CD14-positive monocyte (primary cell): ENCODE measurements at regions not wholly inside any gene's neighbourhood (a gene's known extent, or its start where the extent isn't known, plus 50 kb on each side); places are given as distances from the start of the nearest gene placed in this dataset.

Experiments
- DNase-seq, 3 donors: peaks; one replicate each; pipeline ENCODE4 v3.0.0-alpha.2; 2011 to 2022
- H2AFZ ChIP-seq: 2 replicates; pipeline ENCODE4 v1.6.0; 2012; ENCODE audit warnings: mild to moderate bottlenecking, low read depth, low read length, inconsistent platforms; ENCODE audit not compliant: insufficient read depth, poor library complexity, severe bottlenecking
- H3K27ac ChIP-seq, 2 donors: 1 replicate in 1 of 2; 2 replicates in 1 of 2; pipeline ENCODE4 v1.5.1; 2012 to 2013; ENCODE audit warnings: low read length in 2 of 2, control low read depth in 1 of 2, inconsistent platforms in 1 of 2, low read depth in 1 of 2, mild to moderate bottlenecking in 1 of 2
- H3K27me3 ChIP-seq, 2 donors: one replicate each; pipeline versions ENCODE4 v1.6.0 to v1.6.1; 2011 to 2013; ENCODE audit warnings: low read length in 2 of 2; ENCODE audit not compliant: control insufficient read depth in 2 of 2, insufficient read depth in 2 of 2
- H3K36me3 ChIP-seq, 2 donors: replicated peaks in 1 of 2; 1 replicate in 1 of 2; 2 replicates in 1 of 2; pipeline versions ENCODE4 v1.5.1 to v1.6.1; 2012 to 2013; ENCODE audit warnings: low read length in 2 of 2, control low read depth in 1 of 2, inconsistent platforms in 1 of 2, mild to moderate bottlenecking in 1 of 2; ENCODE audit not compliant: insufficient read depth in 2 of 2, control insufficient read depth in 1 of 2
- H3K4me1 ChIP-seq, 2 donors: 1 replicate in 1 of 2; 2 replicates in 1 of 2; pipeline versions ENCODE4 v1.5.1 to v1.6.1; 2012 to 2013; ENCODE audit warnings: low read length in 2 of 2, control low read depth in 1 of 2, inconsistent platforms in 1 of 2, mild to moderate bottlenecking in 1 of 2, moderate library complexity in 1 of 2; ENCODE audit not compliant: insufficient read depth in 2 of 2, control insufficient read depth in 1 of 2
- H3K4me2 ChIP-seq: replicated peaks from 2 replicates; pipeline ENCODE3; 2012; ENCODE audit warnings: low read length, moderate library complexity, mild to moderate bottlenecking; ENCODE audit not compliant: poor library complexity, severe bottlenecking; ENCODE audit errors: extremely low read depth
- H3K4me3 ChIP-seq, 3 experiments: fragments of 200-600 bp in 1 of 3; sonication (generic) in 1 of 3; replicated peaks in 1 of 3; 1 replicate in 2 of 3; 2 replicates in 1 of 3; pipeline ENCODE4 v1.5.1; 2011 to 2013; ENCODE audit warnings: low read length in 3 of 3, mild to moderate bottlenecking in 3 of 3, control low read depth in 2 of 3, low read depth in 2 of 3, inconsistent platforms in 1 of 3, moderate library complexity in 1 of 3
- H3K79me2 ChIP-seq: 2 replicates; pipeline ENCODE4 v1.6.0; 2012; ENCODE audit warnings: mild to moderate bottlenecking, control low read depth, inconsistent platforms, low read length, moderate library complexity; ENCODE audit not compliant: insufficient read depth
- H3K9ac ChIP-seq: 2 replicates; pipeline ENCODE4 v1.6.0; 2017; ENCODE audit warnings: low read length, mild to moderate bottlenecking; ENCODE audit not compliant: insufficient read depth, poor library complexity, severe bottlenecking
- H3K9me3 ChIP-seq, 2 donors: replicated peaks in 1 of 2; 1 replicate in 1 of 2; 2 replicates in 1 of 2; pipeline versions ENCODE4 v1.5.1 to v1.6.1; 2012 to 2013; ENCODE audit warnings: low read length in 2 of 2, control low read depth in 1 of 2; ENCODE audit not compliant: control insufficient read depth in 1 of 2, insufficient read depth in 1 of 2
- H4K20me1 ChIP-seq: 2 replicates; pipeline ENCODE4 v1.6.0; 2012; ENCODE audit warnings: mild to moderate bottlenecking, low read length, control low read depth, moderate library complexity; ENCODE audit not compliant: insufficient read depth
- H3K27ac Mint-ChIP-seq, 7 donors: one replicate each; pipeline ENCODE4 v1.8.0; 2020; ENCODE audit warnings: mild to moderate bottlenecking in 7 of 7, mixed read lengths in 7 of 7, moderate library complexity in 6 of 7, inconsistent platforms in 2 of 7
- H3K27me3 Mint-ChIP-seq, 3 donors: one replicate each; pipeline ENCODE4 v1.8.0; 2021 to 2022; ENCODE audit warnings: low read depth in 3 of 3, mild to moderate bottlenecking in 3 of 3, mixed read lengths in 3 of 3, moderate library complexity in 3 of 3, inconsistent platforms in 1 of 3
- H3K36me3 Mint-ChIP-seq, 2 donors: one replicate each; pipeline ENCODE4 v1.8.0; 2020; ENCODE audit warnings: mixed read lengths in 2 of 2, inconsistent platforms in 1 of 2, mild to moderate bottlenecking in 1 of 2
- H3K4me1 Mint-ChIP-seq: one replicate; pipeline ENCODE4 v1.8.0; 2020; ENCODE audit warnings: mild to moderate bottlenecking, mixed read lengths
- H3K4me3 Mint-ChIP-seq, 2 donors: one replicate each; pipeline ENCODE4 v1.8.0; 2020; ENCODE audit warnings: mild to moderate bottlenecking in 2 of 2, mixed read lengths in 2 of 2, moderate library complexity in 1 of 2
- H3K9me3 Mint-ChIP-seq, 7 donors: one replicate each; pipeline ENCODE4 v1.8.0; 2020 to 2022; ENCODE audit warnings: mixed read lengths in 7 of 7, mild to moderate bottlenecking in 6 of 7, moderate library complexity in 6 of 7, inconsistent platforms in 2 of 7
- WGBS: methylation state at CpG from one replicate; pipeline ENCODE4 v1.1.5; 2013; ENCODE audit warnings: missing lambda C conversion rate; ENCODE audit not compliant: insufficient coverage; 5-methylcytosine and 5-hydroxymethylcytosine counted together
- intact Hi-C, 2 donors: fragments of 100-400 bp; cut with micrococcal nuclease; formaldehyde crosslinking; loops; one replicate each; pipeline versions ENCODE4 v1.15.0 to v1.15.1; 2023
- TF ChIP-seq, protein P1 (sequence below): fragments of 200-600 bp; IDR thresholded peaks from one replicate; pipeline ENCODE4 v1.8.0; 2022; ENCODE audit warnings: antibody characterized with exemption, mild to moderate bottlenecking

DNA sequence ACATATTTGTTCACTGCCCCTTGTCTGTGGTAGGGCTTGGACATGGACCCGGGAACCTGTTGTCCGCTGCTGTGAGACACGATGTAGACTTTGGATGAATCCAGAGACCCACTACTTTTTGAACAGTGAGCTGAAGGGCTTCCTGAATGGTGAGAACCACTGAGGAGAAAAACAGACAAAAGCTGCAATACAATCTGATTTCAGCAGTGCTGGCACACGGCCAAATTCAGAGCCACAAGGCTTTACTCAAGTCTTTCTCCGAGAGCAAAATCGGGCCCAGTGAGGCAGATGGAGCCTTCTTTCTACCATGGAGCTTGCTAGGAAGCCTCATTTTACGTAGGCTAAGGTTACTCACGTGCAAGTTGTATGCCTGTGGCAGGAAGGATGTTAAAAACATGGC is 197.6 kb downstream of the SIPA1L2 start:
- Histone ChIP-seq H3K4me1 (no peaks in the 10 kb centered on the region), H3K9me3 (no peaks in the 10 kb centered on the region), H3K4me3 (no peak overlapping the region), H3K9ac (no peak overlapping the region), H3K36me3 (peaks cover 0 to 21% of the 10 kb centered on the region in 2 donors), H2AFZ (no peak overlapping the region), H3K27me3 (no peaks in the 10 kb centered on the region), H4K20me1 (no peaks in the 10 kb centered on the region), H3K27ac (no peak overlapping the region), H3K4me2 (no peak overlapping the region), H3K79me2 (no peaks in the 10 kb centered on the region)
- H3K9me3 Mint-ChIP-seq: peaks cover 0 to 2% (median 0%) of the 10 kb centered on the region in 7 donors
- H3K27ac Mint-ChIP-seq: no peak overlapping the region
- intact Hi-C loops: no loop called here
- H3K27me3 Mint-ChIP-seq: peaks cover 0 to 2% (median 0%) of the 10 kb centered on the region in 3 donors
- TF ChIP-seq, protein P1, sequence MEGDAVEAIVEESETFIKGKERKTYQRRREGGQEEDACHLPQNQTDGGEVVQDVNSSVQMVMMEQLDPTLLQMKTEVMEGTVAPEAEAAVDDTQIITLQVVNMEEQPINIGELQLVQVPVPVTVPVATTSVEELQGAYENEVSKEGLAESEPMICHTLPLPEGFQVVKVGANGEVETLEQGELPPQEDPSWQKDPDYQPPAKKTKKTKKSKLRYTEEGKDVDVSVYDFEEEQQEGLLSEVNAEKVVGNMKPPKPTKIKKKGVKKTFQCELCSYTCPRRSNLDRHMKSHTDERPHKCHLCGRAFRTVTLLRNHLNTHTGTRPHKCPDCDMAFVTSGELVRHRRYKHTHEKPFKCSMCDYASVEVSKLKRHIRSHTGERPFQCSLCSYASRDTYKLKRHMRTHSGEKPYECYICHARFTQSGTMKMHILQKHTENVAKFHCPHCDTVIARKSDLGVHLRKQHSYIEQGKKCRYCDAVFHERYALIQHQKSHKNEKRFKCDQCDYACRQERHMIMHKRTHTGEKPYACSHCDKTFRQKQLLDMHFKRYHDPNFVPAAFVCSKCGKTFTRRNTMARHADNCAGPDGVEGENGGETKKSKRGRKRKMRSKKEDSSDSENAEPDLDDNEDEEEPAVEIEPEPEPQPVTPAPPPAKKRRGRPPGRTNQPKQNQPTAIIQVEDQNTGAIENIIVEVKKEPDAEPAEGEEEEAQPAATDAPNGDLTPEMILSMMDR: no peak
- 91% methylated on average over 6 of the region's 8 CpGs for WGBS
- no peak for DNase-seq
- no peak overlapping the region for H3K4me3 Mint-ChIP-seq
- H3K36me3 Mint-ChIP-seq: peaks cover 34 to 43% of the 10 kb centered on the region in 2 donors
- H3K4me1 Mint-ChIP-seq: no peaks in the 10 kb centered on the region

DNA sequence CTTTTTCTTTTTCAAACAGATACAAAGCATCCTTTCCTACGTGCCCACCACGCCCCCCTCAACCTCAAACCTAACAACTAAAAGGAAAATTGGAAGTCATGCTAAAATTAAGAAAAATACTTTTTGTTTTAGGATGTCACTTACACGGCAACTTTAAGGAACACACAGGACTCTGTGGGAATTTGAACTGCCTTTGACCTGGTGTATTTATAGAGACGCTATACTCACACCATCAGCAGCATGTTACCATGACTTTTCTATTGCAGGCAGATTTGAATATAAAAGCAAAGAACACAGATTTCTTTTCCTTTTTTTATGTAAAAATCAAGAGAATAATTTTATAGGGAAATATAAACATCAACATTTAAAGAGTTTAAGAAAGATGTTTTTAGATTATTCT is 198.2 kb downstream of the SIPA1L2 start:
- Histone ChIP-seq H3K79me2 (no peaks in the 10 kb centered on the region), H2AFZ (no peak overlapping the region), H3K9ac (no peak overlapping the region), H3K4me1 (no peaks in the 10 kb centered on the region), H3K4me3 (no peak overlapping the region), H3K27me3 (no peaks in the 10 kb centered on the region), H3K4me2 (no peak overlapping the region), H4K20me1 (no peaks in the 10 kb centered on the region), H3K36me3 (peaks cover 0 to 26% of the 10 kb centered on the region in 2 donors), H3K27ac (no peak overlapping the region), H3K9me3 (no peaks in the 10 kb centered on the region)
- TF ChIP-seq, protein P1: no peak
- Mint-ChIP-seq H3K27ac (no peak overlapping the region), H3K36me3 (peaks cover 38 to 47% of the 10 kb centered on the region in 2 donors), H3K9me3 (peaks cover 0 to 2% (median 0%) of the 10 kb centered on the region in 7 donors), H3K27me3 (peaks cover 0 to 2% (median 0%) of the 10 kb centered on the region in 3 donors), H3K4me3 (no peak overlapping the region), H3K4me1 (no peaks in the 10 kb centered on the region)
- intact Hi-C loops: no loop called here
- DNase-seq: no peak
- no CpG with 5 or more reads among the region's 4 CpGs for WGBS
